K562 (cell line): ENCODE measurements at regions not wholly inside any gene's neighbourhood (a gene's known extent, or its start where the extent isn't known, plus 50 kb on each side); places are given as distances from the start of the nearest gene placed in this dataset.

Source experiments
- ATAC-seq: fragments of 200-7000 bp; cut with Tn5 transposase; 3 replicates; pipeline ENCODE4 v1.9.1; 2020; ENCODE audit warnings: moderate library complexity
- BruUV-seq: library from RNA; stranded (reverse); fragments of 400-500 nt; replicated peaks from 2 replicates; lab custom pipeline; 2021; lab: Mats Ljungman, UMichigan
- CTCF ChIA-PET: fragments of 300-600 bp; formaldehyde crosslinking; extraction: SDS; loops from one replicate; lab custom pipeline; 2021; ENCODE audit warnings: low intra/inter-chr PET ratio; lab: Yijun Ruan, JAX
- POLR2A ChIA-PET: fragments of 300-600, 350-650 bp; sonication (Branson Sonifier 250); formaldehyde crosslinking; extraction: SDS; loops from one replicate; lab custom pipeline; 2021; ENCODE audit warnings: antibody characterized with exemption, inconsistent platforms; lab: Yijun Ruan, JAX
- DNase-seq, 4 experiments: peaks; one replicate each; pipeline versions ENCODE4 v3.0.0 to v3.0.0-alpha.2; 2011 to 2018; ENCODE audit warnings: low spot score in 3 of 4, mixed read lengths in 3 of 4; ENCODE audit errors: extremely low read depth in 1 of 4
- FAIRE-seq: peaks from 2 replicates; lab custom pipeline; 2011; peaks lifted over from hg19 to GRCh38; lab: Jason Lieb, UNC
- H2AFZ ChIP-seq: 2 replicates; pipeline ENCODE4 v1.6.0; 2011; ENCODE audit warnings: low read depth, low read length, control low read depth, inconsistent platforms
- H3K27ac ChIP-seq: fragments of 200-600 bp; 3 replicates; pipeline ENCODE4 v1.8.0; 2011; ENCODE audit warnings: low read depth, mild to moderate bottlenecking, control low read depth, inconsistent platforms, low read length, moderate library complexity, mixed read lengths; ENCODE audit errors: extremely low read depth
- H3K27me3 ChIP-seq, 2 experiments: fragments of 300-600 bp in 1 of 2; 2 replicates in 1 of 2; 3 replicates in 1 of 2; pipeline versions ENCODE4 v1.6.0 to v1.8.0; 2011; ENCODE audit warnings: inconsistent platforms in 2 of 2, low read length in 2 of 2, mild to moderate bottlenecking in 1 of 2, mixed read lengths in 1 of 2, moderate library complexity in 1 of 2; ENCODE audit not compliant: control insufficient read depth in 2 of 2, insufficient read depth in 2 of 2
- H3K36me3 ChIP-seq: fragments of 300-600 bp; 3 replicates; pipeline ENCODE4 v1.8.0; 2011; ENCODE audit warnings: mild to moderate bottlenecking, low read length, inconsistent platforms; ENCODE audit not compliant: control insufficient read depth, insufficient read depth
- H3K4me1 ChIP-seq, 2 experiments: fragments of 200-600 bp in 1 of 2; replicated peaks in 1 of 2; 2 replicates in 1 of 2; 3 replicates in 1 of 2; pipeline versions ENCODE4 v1.5.1 to v1.8.0; 2011; ENCODE audit warnings: inconsistent platforms in 2 of 2, low read length in 2 of 2, mild to moderate bottlenecking in 1 of 2, mixed read lengths in 1 of 2, moderate library complexity in 1 of 2; ENCODE audit not compliant: control insufficient read depth in 2 of 2, insufficient read depth in 2 of 2
- H3K4me2 ChIP-seq: 2 replicates; pipeline ENCODE4 v1.6.1; 2011; ENCODE audit warnings: low read length, control low read depth, inconsistent platforms, mixed read lengths; ENCODE audit not compliant: insufficient read depth
- H3K4me3 ChIP-seq: fragments of 200-600 bp; sonication (generic), shearing (Covaris generic); 2 replicates; pipeline ENCODE4 v1.5.1; 2016; ENCODE audit warnings: control low read depth, inconsistent platforms
- H3K79me2 ChIP-seq: fragments of 200-600 bp; 3 replicates; pipeline ENCODE4 v1.8.0; 2011; ENCODE audit warnings: low read length, inconsistent platforms; ENCODE audit not compliant: control insufficient read depth, insufficient read depth
- H3K9ac ChIP-seq, 2 experiments: 2 replicates each; pipeline versions ENCODE4 v1.6.0 to v1.6.1; 2011; ENCODE audit warnings: low read depth in 2 of 2, low read length in 2 of 2, control low read depth in 1 of 2, inconsistent platforms in 1 of 2, mild to moderate bottlenecking in 1 of 2, mixed read lengths in 1 of 2; ENCODE audit not compliant: insufficient read depth in 1 of 2
- H3K9me1 ChIP-seq: one replicate; pipeline ENCODE4 v1.6.0; 2011; ENCODE audit warnings: inconsistent platforms, mild to moderate bottlenecking, low read length, moderate library complexity; ENCODE audit not compliant: control insufficient read depth, insufficient read depth
- H3K9me3 ChIP-seq: replicated peaks from 2 replicates; pipeline ENCODE4 v1.5.1; 2011; ENCODE audit warnings: low read depth, low read length, inconsistent platforms; ENCODE audit not compliant: control insufficient read depth, insufficient read depth
- H4K20me1 ChIP-seq: replicated peaks from 2 replicates; pipeline ENCODE4 v1.6.1; 2011; ENCODE audit warnings: low read length, inconsistent platforms, mixed read lengths; ENCODE audit not compliant: control insufficient read depth, insufficient read depth
- CCNT2 ChIP-seq: IDR thresholded peaks from 2 replicates; pipeline ENCODE4 v1.6.1; 2011; ENCODE audit warnings: borderline replicate concordance, low read depth, mild to moderate bottlenecking, moderate library complexity, mixed read lengths, low read length; ENCODE audit not compliant: insufficient read length; ENCODE audit errors: extremely low read depth
- CEBPB ChIP-seq: fragments of 450-650 bp; IDR thresholded peaks from 2 replicates; pipeline ENCODE4 v1.6.1; 2016; ENCODE audit warnings: missing genetic modification characterization, missing compliant biosample characterization
- CREBBP ChIP-seq: IDR thresholded peaks from one replicate; pipeline ENCODE4 v1.6.1; 2012; ENCODE audit warnings: low read depth, mild to moderate bottlenecking, control low read depth, inconsistent platforms, low read length
- KLF6 ChIP-seq: fragments of 250-450 bp; sonication (Bioruptor Pico); IDR thresholded peaks from 2 replicates; pipeline ENCODE4 v1.4.0; 2020; ENCODE audit warnings: mild to moderate bottlenecking, moderate library complexity, borderline replicate concordance
- NFATC3 ChIP-seq: fragments of 450-650 bp; IDR thresholded peaks from 2 replicates; pipeline ENCODE4 v1.6.1; 2017; ENCODE audit warnings: mild to moderate bottlenecking
- SMARCA5 ChIP-seq: fragments of 450-650 bp; IDR thresholded peaks from 2 replicates; pipeline ENCODE4 v1.6.1; 2016
- ZNF561 ChIP-seq: fragments of 450-650 bp; formaldehyde crosslinking; conservative IDR thresholded peaks from 2 replicates; pipeline ENCODE4 v1.4.0; 2020; ENCODE audit warnings: mild to moderate bottlenecking, moderate library complexity
- ZSCAN32 ChIP-seq: fragments of 450-650 bp; formaldehyde crosslinking; IDR thresholded peaks from 2 replicates; pipeline ENCODE4 v1.4.0; 2020; ENCODE audit warnings: mild to moderate bottlenecking, moderate library complexity
- WGBS: fragments of 100-300 bp; shearing (Covaris generic); methylation state at CpG from one replicate; pipeline ENCODE4 v1.1.6; 2016; ENCODE audit warnings: low coverage, mixed read lengths; ENCODE audit not compliant: insufficient coverage; ENCODE audit errors: missing lambda C conversion rate; 5-methylcytosine and 5-hydroxymethylcytosine counted together
- in situ Hi-C: fragments of 300-500 bp; cut with MboI; formaldehyde crosslinking; loops from 4 replicates; pipeline ENCODE4 v1.15.0; 2018; ENCODE audit warnings: inconsistent platforms, mixed read lengths
- intact Hi-C: fragments of 100-400 bp; cut with micrococcal nuclease; formaldehyde crosslinking; loops from 2 replicates; pipeline ENCODE4 v1.14.2; 2022
- TF ChIP-seq, protein P1 (sequence below): fragments of 250-450 bp; sonication (Bioruptor Pico); IDR thresholded peaks from 2 replicates; pipeline ENCODE4 v1.6.1; 2021; ENCODE audit warnings: mild to moderate bottlenecking

DNA sequence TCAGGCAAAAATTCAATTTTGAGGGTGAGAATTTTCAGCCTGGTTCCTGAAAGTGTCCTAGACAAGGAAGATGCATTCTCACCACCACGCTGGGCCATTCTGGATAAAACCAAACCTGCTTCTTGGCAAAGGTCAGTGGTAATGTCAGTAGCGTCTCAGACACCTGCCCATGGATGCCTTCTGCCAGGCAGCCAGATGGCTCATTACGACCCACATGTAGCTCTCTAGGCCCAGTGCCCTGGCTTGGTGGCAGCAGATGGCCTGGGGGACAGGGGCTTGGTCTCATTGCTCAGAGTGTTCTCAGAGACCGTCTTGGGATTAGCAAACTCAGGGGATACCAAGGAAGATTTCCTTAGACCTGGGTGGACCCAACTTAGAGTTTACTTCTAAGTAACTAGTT is 105.1 kb downstream of the ARF6 start:
- no peak for ATAC-seq
- H3K4me1 ChIP-seq: peaks cover 30 to 34% of the 10 kb centered on the region in 2 experiments
- H3K79me2 ChIP-seq: peaks cover 12% of the 10 kb centered on the region; the same call in 2 of the 3 replicates
- no peak overlapping the region for H3K9ac ChIP-seq
- H3K36me3 ChIP-seq: no peaks in the 10 kb centered on the region
- no peaks in the 10 kb centered on the region for H4K20me1 ChIP-seq
- CTCF ChIA-PET: no interaction called here
- no TSS peak for BruUV-seq
- WGBS: 90% methylated on average over 4 of the region's 4 CpGs
- in situ Hi-C loops (no loop called here), intact Hi-C loops (no loop called here)
- no peak overlapping the region for H3K4me2 ChIP-seq
- H3K27ac ChIP-seq: no peak overlapping the region
- no peaks in the 10 kb centered on the region for H3K9me1 ChIP-seq
- H3K4me3 ChIP-seq: no peak overlapping the region
- no peak for TF ChIP-seq CCNT2
- TF ChIP-seq, protein P1, sequence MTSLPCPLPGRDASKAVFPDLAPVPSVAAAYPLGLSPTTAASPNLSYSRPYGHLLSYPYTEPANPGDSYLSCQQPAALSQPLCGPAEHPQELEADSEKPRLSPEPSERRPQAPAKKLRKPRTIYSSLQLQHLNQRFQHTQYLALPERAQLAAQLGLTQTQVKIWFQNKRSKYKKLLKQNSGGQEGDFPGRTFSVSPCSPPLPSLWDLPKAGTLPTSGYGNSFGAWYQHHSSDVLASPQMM: no peak
- no peak for TF ChIP-seq NFATC3
- no peak for TF ChIP-seq CEBPB (tag)
- TF ChIP-seq ZSCAN32: no peak
- no peak for TF ChIP-seq CREBBP
- TF ChIP-seq SMARCA5: no peak
- no peak for TF ChIP-seq ZNF561 (CRISPR knock-in tag)
- TF ChIP-seq KLF6 (CRISPR knock-in tag): no peak
- no peak for FAIRE-seq
- POLR2A ChIA-PET: no interaction called here
- H3K27me3 ChIP-seq: no peaks in the 10 kb centered on the region
- DNase-seq: no peak
- H3K9me3 ChIP-seq: no peaks in the 10 kb centered on the region
- no peak overlapping the region for H2AFZ ChIP-seq
